CD14-positive monocyte (primary cell): ENCODE measurements at regions not wholly inside any gene's neighbourhood (a gene's known extent, or its start where the extent isn't known, plus 50 kb on each side); places are given as distances from the start of the nearest gene placed in this dataset.
"Not testable (repeated sequence)": the region's sequence is repeated elsewhere in the genome, so short reads cannot be mapped to it uniquely, and the experiment has no call there.

Experiments
- DNase-seq, 3 donors: peaks; one replicate each; pipeline ENCODE4 v3.0.0-alpha.2; 2011 to 2022
- H2AFZ ChIP-seq: 2 replicates; pipeline ENCODE4 v1.6.0; 2012; ENCODE audit warnings: mild to moderate bottlenecking, low read depth, low read length, inconsistent platforms; ENCODE audit not compliant: insufficient read depth, poor library complexity, severe bottlenecking
- H3K27ac ChIP-seq, 2 donors: 1 replicate in 1 of 2; 2 replicates in 1 of 2; pipeline ENCODE4 v1.5.1; 2012 to 2013; ENCODE audit warnings: low read length in 2 of 2, control low read depth in 1 of 2, inconsistent platforms in 1 of 2, low read depth in 1 of 2, mild to moderate bottlenecking in 1 of 2
- H3K27me3 ChIP-seq, 2 donors: one replicate each; pipeline versions ENCODE4 v1.6.0 to v1.6.1; 2011 to 2013; ENCODE audit warnings: low read length in 2 of 2; ENCODE audit not compliant: control insufficient read depth in 2 of 2, insufficient read depth in 2 of 2
- H3K36me3 ChIP-seq, 2 donors: replicated peaks in 1 of 2; 1 replicate in 1 of 2; 2 replicates in 1 of 2; pipeline versions ENCODE4 v1.5.1 to v1.6.1; 2012 to 2013; ENCODE audit warnings: low read length in 2 of 2, control low read depth in 1 of 2, inconsistent platforms in 1 of 2, mild to moderate bottlenecking in 1 of 2; ENCODE audit not compliant: insufficient read depth in 2 of 2, control insufficient read depth in 1 of 2
- H3K4me1 ChIP-seq, 2 donors: 1 replicate in 1 of 2; 2 replicates in 1 of 2; pipeline versions ENCODE4 v1.5.1 to v1.6.1; 2012 to 2013; ENCODE audit warnings: low read length in 2 of 2, control low read depth in 1 of 2, inconsistent platforms in 1 of 2, mild to moderate bottlenecking in 1 of 2, moderate library complexity in 1 of 2; ENCODE audit not compliant: insufficient read depth in 2 of 2, control insufficient read depth in 1 of 2
- H3K4me2 ChIP-seq: replicated peaks from 2 replicates; pipeline ENCODE3; 2012; ENCODE audit warnings: low read length, moderate library complexity, mild to moderate bottlenecking; ENCODE audit not compliant: poor library complexity, severe bottlenecking; ENCODE audit errors: extremely low read depth
- H3K4me3 ChIP-seq, 3 experiments: fragments of 200-600 bp in 1 of 3; sonication (generic) in 1 of 3; replicated peaks in 1 of 3; 1 replicate in 2 of 3; 2 replicates in 1 of 3; pipeline ENCODE4 v1.5.1; 2011 to 2013; ENCODE audit warnings: low read length in 3 of 3, mild to moderate bottlenecking in 3 of 3, control low read depth in 2 of 3, low read depth in 2 of 3, inconsistent platforms in 1 of 3, moderate library complexity in 1 of 3
- H3K79me2 ChIP-seq: 2 replicates; pipeline ENCODE4 v1.6.0; 2012; ENCODE audit warnings: mild to moderate bottlenecking, control low read depth, inconsistent platforms, low read length, moderate library complexity; ENCODE audit not compliant: insufficient read depth
- H3K9ac ChIP-seq: 2 replicates; pipeline ENCODE4 v1.6.0; 2017; ENCODE audit warnings: low read length, mild to moderate bottlenecking; ENCODE audit not compliant: insufficient read depth, poor library complexity, severe bottlenecking
- H3K9me3 ChIP-seq, 2 donors: replicated peaks in 1 of 2; 1 replicate in 1 of 2; 2 replicates in 1 of 2; pipeline versions ENCODE4 v1.5.1 to v1.6.1; 2012 to 2013; ENCODE audit warnings: low read length in 2 of 2, control low read depth in 1 of 2; ENCODE audit not compliant: control insufficient read depth in 1 of 2, insufficient read depth in 1 of 2
- H4K20me1 ChIP-seq: 2 replicates; pipeline ENCODE4 v1.6.0; 2012; ENCODE audit warnings: mild to moderate bottlenecking, low read length, control low read depth, moderate library complexity; ENCODE audit not compliant: insufficient read depth
- H3K27ac Mint-ChIP-seq, 7 donors: one replicate each; pipeline ENCODE4 v1.8.0; 2020; ENCODE audit warnings: mild to moderate bottlenecking in 7 of 7, mixed read lengths in 7 of 7, moderate library complexity in 6 of 7, inconsistent platforms in 2 of 7
- H3K27me3 Mint-ChIP-seq, 3 donors: one replicate each; pipeline ENCODE4 v1.8.0; 2021 to 2022; ENCODE audit warnings: low read depth in 3 of 3, mild to moderate bottlenecking in 3 of 3, mixed read lengths in 3 of 3, moderate library complexity in 3 of 3, inconsistent platforms in 1 of 3
- H3K36me3 Mint-ChIP-seq, 2 donors: one replicate each; pipeline ENCODE4 v1.8.0; 2020; ENCODE audit warnings: mixed read lengths in 2 of 2, inconsistent platforms in 1 of 2, mild to moderate bottlenecking in 1 of 2
- H3K4me1 Mint-ChIP-seq: one replicate; pipeline ENCODE4 v1.8.0; 2020; ENCODE audit warnings: mild to moderate bottlenecking, mixed read lengths
- H3K4me3 Mint-ChIP-seq, 2 donors: one replicate each; pipeline ENCODE4 v1.8.0; 2020; ENCODE audit warnings: mild to moderate bottlenecking in 2 of 2, mixed read lengths in 2 of 2, moderate library complexity in 1 of 2
- H3K9me3 Mint-ChIP-seq, 7 donors: one replicate each; pipeline ENCODE4 v1.8.0; 2020 to 2022; ENCODE audit warnings: mixed read lengths in 7 of 7, mild to moderate bottlenecking in 6 of 7, moderate library complexity in 6 of 7, inconsistent platforms in 2 of 7
- CTCF ChIP-seq: fragments of 200-600 bp; IDR thresholded peaks from one replicate; pipeline ENCODE4 v1.8.0; 2022; ENCODE audit warnings: antibody characterized with exemption, mild to moderate bottlenecking
- WGBS: methylation state at CpG from one replicate; pipeline ENCODE4 v1.1.5; 2013; ENCODE audit warnings: missing lambda C conversion rate; ENCODE audit not compliant: insufficient coverage; 5-methylcytosine and 5-hydroxymethylcytosine counted together
- intact Hi-C, 2 donors: fragments of 100-400 bp; cut with micrococcal nuclease; formaldehyde crosslinking; loops; one replicate each; pipeline versions ENCODE4 v1.15.0 to v1.15.1; 2023

- TF ChIP-seq CTCF, result no peak
- no peak overlapping the region for H2AFZ ChIP-seq
- no peaks in the 10 kb centered on the region for H3K4me1 ChIP-seq
- Mint-ChIP-seq H3K9me3 (peaks cover 2 to 7% (median 5%) of the 10 kb centered on the region in 7 donors), H3K27ac (no peak overlapping the region), H3K4me3 (no peak overlapping the region), H3K36me3 (no peaks in the 10 kb centered on the region), H3K4me1 (no peaks in the 10 kb centered on the region), H3K27me3 (no peaks in the 10 kb centered on the region)
- DNase-seq, result no peak
- no peaks in the 10 kb centered on the region for H3K36me3 ChIP-seq
- H3K27me3 ChIP-seq, result no peaks in the 10 kb centered on the region
- peaks cover 0 to 12% of the 10 kb centered on the region in 2 donors for H3K9me3 ChIP-seq
- H4K20me1 ChIP-seq, result no peaks in the 10 kb centered on the region
- no peak overlapping the region for H3K4me3 ChIP-seq
- 93% methylated on average over 2 of the region's 3 CpGs for WGBS
- intact Hi-C loops, result no loop called here
- no peaks in the 10 kb centered on the region for H3K79me2 ChIP-seq
- H3K27ac ChIP-seq, result no peak overlapping the region
- H3K4me2 ChIP-seq, result no peak overlapping the region
- no peak overlapping the region for H3K9ac ChIP-seq
These were observed 1260.0 kb downstream of the CDH8 start for GRCh38 chr16:60776281-60776680.

- peaks cover 2 to 9% (median 6%) of the 10 kb centered on the region in 7 donors for H3K9me3 Mint-ChIP-seq
- TF ChIP-seq CTCF, result no peak
- H2AFZ ChIP-seq, result no peak overlapping the region
These were observed 1265.1 kb downstream of the CDH8 start for GRCh38 chr16:60771138-60771537.

GRCh38 chr16:60770384-60770783, 1265.9 kb downstream of the CDH8 start:
- H2AFZ ChIP-seq, H3K27me3 Mint-ChIP-seq, H3K4me2 ChIP-seq, H4K20me1 ChIP-seq, H3K36me3 ChIP-seq, H3K27me3 ChIP-seq, H3K4me1 ChIP-seq, H3K27ac ChIP-seq, H3K9me3 Mint-ChIP-seq, H3K36me3 Mint-ChIP-seq, H3K4me3 Mint-ChIP-seq, H3K27ac Mint-ChIP-seq, intact Hi-C loops, H3K79me2 ChIP-seq, H3K4me1 Mint-ChIP-seq, H3K4me3 ChIP-seq, DNase-seq, H3K9ac ChIP-seq: not testable (repeated sequence)
- H3K9me3 ChIP-seq, result peaks cover 8 to 20% of the 10 kb centered on the region in 2 donors

More at GRCh38 chr16:60771138-60771537, 1265.1 kb downstream of the CDH8 start:
- H3K9ac ChIP-seq, result no peak overlapping the region
- peaks cover 8 to 20% of the 10 kb centered on the region in 2 donors for H3K9me3 ChIP-seq
- no peak overlapping the region for H3K4me2 ChIP-seq
- no peaks in the 10 kb centered on the region for H3K27me3 Mint-ChIP-seq
- no peak overlapping the region for H3K27ac ChIP-seq
- intact Hi-C loops, result no loop called here
- no peaks in the 10 kb centered on the region for H3K36me3 Mint-ChIP-seq
- H3K4me1 Mint-ChIP-seq, result no peaks in the 10 kb centered on the region
- no peaks in the 10 kb centered on the region for H3K79me2 ChIP-seq
- H3K36me3 ChIP-seq, result no peaks in the 10 kb centered on the region
- DNase-seq, result no peak
- H3K27me3 ChIP-seq, result no peaks in the 10 kb centered on the region
- no peaks in the 10 kb centered on the region for H4K20me1 ChIP-seq
- no peak overlapping the region for H3K4me3 ChIP-seq
- WGBS, result 90% methylated on average over 3 of the region's 4 CpGs
- no peaks in the 10 kb centered on the region for H3K4me1 ChIP-seq
- H3K4me3 Mint-ChIP-seq, result no peak overlapping the region
- no peak overlapping the region for H3K27ac Mint-ChIP-seq
